ENCODE measurements at regions not wholly inside any gene's neighbourhood (a gene's known extent, or its start where the extent isn't known, plus 50 kb on each side); places are given as distances from the start of the nearest gene placed in this dataset.

DNA sequence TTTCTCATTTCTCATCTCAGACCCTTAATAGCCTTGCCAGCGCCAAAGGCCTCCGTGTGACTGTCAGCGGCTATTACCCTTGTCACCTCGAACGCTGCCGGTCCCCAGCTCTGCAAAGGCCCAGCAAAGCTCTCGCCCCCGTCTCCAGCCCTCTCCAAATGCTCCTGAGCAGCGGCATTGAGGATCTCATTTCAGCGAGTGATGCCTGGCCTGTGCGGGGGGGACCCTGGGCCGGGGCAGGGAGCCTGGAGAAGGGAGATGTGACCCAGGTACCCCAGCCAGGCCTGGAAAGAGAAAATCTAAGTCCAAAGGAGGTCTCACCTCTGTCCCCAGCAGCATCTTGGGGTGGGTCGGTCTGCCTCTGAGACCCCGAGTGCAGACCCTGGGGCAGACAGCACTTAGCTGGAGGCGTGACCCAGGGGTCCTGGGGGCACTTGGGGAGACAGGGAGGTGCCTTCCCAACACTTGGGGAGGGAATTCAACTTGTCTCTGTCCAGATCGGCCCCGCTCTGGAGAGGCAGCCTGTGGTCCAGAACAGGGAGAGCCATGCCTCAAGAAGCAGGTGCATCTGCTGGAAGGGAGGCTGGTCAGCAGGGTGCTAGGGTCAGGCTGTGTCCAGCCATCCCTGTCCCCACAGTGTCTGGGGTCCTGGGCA lies 521.3 kb downstream of the TBC1D22A start:
- DNase-seq, result no peak

DNA sequence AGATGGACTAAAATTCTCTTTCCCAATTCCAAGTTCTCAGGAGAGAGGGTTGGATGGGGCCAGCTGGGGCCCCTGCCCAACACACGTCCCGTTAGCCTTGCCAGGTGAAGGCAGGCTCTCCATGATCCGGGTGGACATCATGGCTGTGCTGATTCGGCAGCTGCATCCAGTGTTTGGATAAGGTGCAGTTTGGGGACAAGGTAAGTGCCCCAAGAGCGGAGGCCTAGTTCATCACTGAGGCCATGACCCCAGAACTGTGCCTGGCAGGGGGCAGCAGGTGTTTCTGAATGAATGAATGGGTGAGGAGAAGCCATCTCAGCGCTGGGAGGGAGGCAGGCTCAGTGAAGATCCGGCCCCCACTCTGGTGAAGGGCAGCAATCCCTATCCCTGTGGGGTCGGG lies 520.4 kb downstream of the TBC1D22A start:
- no peak for DNase-seq

DNA sequence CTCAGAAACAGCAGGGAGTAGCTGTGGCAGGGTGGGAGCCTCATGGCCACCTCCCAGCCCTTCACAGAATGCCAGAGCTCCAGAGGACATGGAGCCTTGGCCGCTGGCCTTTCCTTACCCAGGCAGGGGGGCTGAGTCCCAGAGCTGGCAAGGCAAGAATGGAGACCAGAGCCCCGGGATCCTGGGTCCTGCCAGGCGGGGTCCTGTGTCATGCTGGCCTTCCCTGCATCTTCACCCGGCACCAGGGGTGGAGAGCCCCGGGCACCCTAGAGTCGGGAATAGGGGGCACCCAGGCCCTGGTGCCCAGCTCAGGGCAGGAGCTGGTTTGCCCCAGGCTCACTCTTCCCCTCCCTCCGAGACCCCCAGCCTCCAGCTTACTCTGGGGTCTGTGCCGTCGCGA lies 519.9 kb downstream of the TBC1D22A start:
- DNase-seq, result no peak

- no peak for DNase-seq
These were observed 519.0 kb downstream of the TBC1D22A start for GRCh38 chr22:47281126-47282106.

DNA sequence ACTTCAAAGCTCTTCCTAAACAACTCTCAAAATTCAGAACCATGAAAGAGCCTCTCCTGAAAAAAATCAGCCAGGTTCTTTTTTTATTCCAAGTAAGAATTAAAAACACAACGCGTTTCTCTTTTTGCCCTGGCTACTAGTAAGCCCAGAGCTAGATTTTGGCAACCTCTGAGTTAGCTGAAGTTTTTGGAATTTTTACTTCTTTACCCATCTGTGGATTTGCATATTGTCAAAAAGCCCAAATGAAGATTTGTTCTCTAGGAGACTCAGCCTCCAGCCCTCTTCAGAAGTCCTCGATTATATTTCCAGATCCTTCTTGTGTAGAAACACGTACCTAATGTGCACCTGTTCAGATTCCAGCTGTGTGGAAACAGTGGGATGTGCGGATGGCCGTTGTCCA lies 517.9 kb downstream of the TBC1D22A start:
- no peak for DNase-seq

- no peak for DNase-seq
These were observed 517.3 kb downstream of the TBC1D22A start for GRCh38 chr22:47279746-47280145.

DNA sequence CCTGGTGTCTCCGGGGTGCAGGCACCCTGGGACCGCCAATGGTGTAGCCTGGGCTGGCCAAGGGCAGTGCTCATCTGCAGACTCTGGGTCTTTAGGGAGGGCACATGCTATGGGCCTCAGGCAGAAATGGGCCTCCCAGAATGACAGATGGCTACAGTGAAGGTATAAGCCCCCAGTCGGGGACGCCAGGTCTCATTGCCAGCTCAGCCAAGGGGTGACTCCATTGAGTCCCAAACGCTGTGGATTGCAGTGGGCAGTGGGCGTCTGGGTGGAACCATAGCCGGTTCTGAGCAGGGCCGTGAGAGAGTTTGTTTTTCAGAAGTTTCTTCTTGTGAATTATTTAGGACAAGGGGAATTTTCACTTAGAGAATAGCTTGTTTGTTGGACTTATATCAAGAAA lies 516.9 kb downstream of the TBC1D22A start:
- DNase-seq, result no peak

DNA sequence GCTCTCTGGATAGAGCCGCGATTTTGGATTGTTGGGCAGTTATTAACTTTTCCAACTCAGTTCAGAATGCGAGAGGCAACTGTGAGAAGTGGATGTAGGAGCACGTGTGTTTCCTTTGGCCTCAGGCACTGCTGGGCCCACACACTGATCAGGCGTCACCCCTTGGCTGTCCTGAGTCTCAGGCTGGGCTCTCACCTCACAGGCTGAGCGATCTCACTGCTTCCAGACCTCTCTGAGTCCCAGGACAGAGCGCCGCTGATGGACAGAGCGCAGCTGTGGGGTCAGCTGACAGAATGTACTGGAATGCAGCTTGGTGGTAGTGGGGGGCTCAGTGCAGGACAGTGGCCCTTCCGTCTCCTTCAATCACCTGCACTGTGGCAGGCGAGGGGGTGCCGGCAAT lies 516.2 kb downstream of the TBC1D22A start:
- no peak for DNase-seq

- DNase-seq, result no peak
These were observed 515.1 kb downstream of the TBC1D22A start for GRCh38 chr22:47277531-47277930.

DNA sequence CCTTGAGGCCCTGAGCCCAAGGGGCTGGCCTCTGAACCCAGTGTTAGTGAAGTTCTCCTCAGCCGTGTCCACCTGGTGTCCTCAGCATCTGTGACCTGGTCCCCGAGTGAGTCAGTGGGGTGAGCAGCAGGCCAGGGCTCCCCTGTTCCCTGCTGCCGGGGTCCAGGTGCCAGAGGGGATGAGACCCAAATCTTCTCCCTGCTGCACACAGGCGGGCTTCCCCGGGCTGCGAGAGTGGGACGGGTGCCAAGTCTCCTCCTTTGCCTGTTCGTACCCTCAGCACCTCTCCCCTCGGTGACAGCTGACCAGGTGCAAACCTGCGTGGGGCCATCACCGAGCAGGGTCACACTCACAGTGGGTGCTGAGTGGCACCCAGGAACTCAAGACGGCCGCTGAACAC lies 514.5 kb downstream of the TBC1D22A start:
- DNase-seq, result no peak

- no peak for DNase-seq
These were observed 514.0 kb downstream of the TBC1D22A start for GRCh38 chr22:47276450-47276820.

DNA sequence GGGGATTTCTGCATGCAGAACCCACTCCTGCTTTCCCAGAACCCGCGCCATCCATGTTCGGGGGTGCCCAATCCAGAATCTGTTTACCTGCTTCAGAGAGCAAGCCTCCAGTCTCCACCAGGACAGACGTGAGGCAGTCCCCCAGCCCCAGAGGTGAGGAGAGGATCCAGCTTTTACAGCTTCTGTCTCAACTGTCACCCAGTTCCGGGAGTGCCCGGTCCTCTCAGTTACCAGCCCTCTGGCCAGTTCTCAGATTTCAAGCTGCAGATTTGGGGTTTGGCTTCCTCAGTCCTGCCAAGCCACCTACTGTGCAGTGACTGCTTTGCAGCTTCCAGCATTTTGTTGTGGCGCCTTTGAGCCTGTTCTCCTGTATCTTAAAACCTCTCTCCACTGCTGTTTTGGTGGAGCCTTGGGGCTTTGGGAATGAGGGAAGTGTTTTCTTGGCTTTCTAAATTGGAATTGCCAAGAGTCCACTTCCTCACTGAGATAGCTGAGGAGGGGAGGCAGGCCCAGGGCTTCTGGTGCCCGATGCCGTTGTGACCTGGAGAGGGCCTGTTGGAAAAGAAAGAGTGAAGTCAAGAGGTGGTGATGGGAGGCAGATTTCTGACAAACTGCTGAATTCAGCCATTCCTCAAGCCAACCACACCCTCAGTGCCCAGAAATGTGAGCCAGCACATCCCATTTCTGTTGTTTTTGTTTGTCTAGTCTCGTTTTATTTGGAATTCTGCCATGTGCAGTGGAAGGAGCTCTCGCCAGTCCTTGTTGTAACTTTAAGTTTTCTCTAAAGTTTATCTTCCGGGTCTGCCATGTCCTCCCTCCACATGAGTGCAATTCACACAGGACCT lies 513.4 kb downstream of the TBC1D22A start:
- no peak for DNase-seq

GRCh38 chr22:47274196-47274595 lies 511.7 kb downstream of the TBC1D22A start:
- no peak for DNase-seq

DNA sequence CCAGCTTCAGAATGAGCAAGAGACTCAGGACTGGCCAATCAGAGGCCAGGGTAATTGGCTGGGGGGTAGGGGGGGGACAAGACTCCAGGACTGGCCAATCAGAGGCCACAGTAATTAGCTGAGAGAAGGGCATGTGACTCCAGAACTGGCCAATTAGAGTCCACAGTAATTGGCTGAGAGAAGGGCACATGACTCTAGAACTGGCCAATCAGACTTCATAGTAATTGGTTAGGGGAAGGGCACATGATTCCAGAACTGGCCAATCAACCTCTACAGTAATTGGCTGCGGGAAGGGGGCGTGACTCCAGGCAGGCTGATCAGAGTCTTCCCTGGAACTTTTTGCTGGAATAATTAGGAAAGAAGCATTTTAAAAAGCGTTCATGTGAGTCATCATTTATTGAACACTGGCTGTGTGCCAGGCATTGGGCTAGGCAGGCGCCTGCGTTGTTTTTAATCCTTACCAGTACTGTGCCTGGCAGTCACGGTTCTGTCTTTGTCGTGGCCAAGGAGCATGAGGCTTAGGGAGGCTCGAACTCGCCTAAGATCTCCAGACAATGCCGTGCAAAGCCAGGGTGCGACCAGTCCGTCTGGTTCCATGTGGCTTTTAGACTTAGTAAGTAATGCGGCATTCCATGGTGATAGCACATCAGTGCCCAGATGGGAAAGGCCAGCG lies 508.1 kb downstream of the TBC1D22A start:
- DNase-seq, result no peak

DNA sequence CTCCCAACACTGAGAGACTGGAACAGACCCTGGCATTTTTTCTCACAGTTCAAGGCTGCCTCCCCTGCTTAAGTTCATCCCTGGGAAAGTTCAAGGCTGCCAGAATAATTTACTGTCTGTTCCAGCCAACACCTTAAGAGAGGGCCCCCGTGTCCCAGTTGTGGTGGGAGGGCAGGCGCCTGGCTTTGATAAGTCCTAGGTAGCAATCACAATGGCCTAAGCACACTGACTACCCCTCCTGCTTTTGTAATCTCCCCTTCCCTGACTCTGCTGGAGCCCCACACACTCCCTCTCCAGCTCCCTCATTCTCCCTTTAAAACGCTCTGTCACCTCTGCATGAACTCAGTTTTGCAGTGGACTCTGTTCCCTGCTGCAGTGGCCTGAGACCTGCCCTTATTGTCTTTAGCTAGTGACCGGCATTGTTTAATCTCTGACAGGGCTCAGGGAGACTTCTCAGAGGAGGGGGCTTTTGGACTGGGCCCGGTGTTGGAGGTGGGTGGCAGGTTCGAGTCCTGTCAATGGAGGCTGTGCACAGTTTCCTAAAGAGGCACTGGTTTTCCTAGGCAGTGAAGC lies 507.2 kb downstream of the TBC1D22A start:
- no peak for DNase-seq

DNA sequence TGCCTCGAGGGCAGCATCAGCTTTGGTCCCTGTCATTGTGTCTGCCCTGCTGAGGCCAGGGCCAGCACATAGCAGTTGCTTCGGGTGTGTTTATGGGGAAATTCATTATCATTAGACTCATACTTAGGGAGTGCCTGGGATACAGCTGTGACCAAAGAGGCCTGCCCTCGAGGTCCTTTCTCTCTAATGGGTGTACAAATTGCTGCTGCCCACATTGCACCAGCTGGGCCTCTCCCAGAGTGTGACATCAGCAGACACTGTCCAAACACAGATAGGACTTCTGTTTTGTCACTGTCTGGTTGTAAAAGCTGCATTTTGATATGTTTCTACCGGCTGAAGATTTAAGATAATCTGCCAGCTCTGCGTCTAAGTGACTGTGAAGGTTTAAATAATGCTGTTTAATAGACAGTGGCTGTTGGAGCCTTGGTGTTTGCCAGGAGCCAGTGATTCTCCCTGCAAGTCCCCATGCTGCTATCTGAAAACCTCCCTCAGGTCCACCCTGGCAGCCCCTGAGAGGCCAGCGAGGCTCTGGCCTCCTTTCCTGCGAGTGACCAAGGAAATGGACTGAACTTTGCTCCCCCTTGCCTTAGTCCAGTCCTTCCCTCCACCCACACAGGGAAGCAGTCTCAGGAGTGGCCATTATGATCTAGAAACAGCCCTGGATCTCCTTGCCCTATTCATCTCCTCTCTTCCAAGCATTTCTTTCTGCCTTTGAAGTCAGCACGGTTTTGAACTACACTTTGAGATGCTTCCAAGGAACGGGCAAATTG lies 505.2 kb downstream of the TBC1D22A start:
- no peak for DNase-seq

- no peak for DNase-seq
These were observed 503.9 kb downstream of the TBC1D22A start for GRCh38 chr22:47266329-47266728.

- DNase-seq, result no peak
These were observed 498.1 kb downstream of the TBC1D22A start for GRCh38 chr22:47260551-47260950.

- no peak for DNase-seq
These were observed 497.5 kb downstream of the TBC1D22A start for GRCh38 chr22:47259990-47260389.

GRCh38 chr22:47259049-47259448 lies 496.6 kb downstream of the TBC1D22A start:
- no peak for DNase-seq

DNA sequence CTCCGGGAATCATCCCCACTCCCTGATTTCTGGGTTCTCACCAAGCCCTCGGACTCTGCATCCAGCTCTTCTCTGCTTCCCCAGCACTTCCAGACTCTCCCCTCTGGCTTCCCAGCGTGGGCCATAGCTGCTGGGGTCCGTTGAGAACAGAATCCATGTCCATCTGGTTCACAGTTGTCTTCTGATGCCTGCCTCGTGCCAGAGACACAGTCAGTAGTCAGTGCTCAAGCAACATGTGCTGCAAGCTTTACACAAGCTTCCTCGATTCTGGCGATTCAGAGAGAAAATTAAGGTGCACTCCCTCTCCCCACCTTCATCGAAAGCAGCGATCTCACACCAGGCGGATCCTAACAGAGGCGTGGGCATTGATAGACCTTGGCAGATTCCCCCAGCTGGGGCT lies 495.5 kb downstream of the TBC1D22A start:
- no peak for DNase-seq

- no peak for DNase-seq
These were observed 495.1 kb downstream of the TBC1D22A start for GRCh38 chr22:47257566-47257965.
